IMR-90 (cell line): ENCODE measurements at regions not wholly inside any gene's neighbourhood (a gene's known extent, or its start where the extent isn't known, plus 50 kb on each side); places are given as distances from the start of the nearest gene placed in this dataset.

Experiments used
- ATAC-seq: fragments of 200-7000 bp; cut with Tn5 transposase; 2 replicates; pipeline ENCODE4 v1.9.1; 2020; ENCODE audit warnings: low read depth, mild to moderate bottlenecking, moderate library complexity
- BruUV-seq: library from RNA; stranded (reverse); fragments of 400-500 nt; replicated peaks from 2 replicates; lab custom pipeline; 2021; lab: Mats Ljungman, UMichigan
- CTCF ChIA-PET: fragments of 300-600 bp; formaldehyde crosslinking; extraction: SDS; loops from one replicate; lab custom pipeline; 2021; ENCODE audit warnings: antibody characterized with exemption; lab: Yijun Ruan, JAX
- POLR2A ChIA-PET: fragments of 300-600 bp; sonication (Branson Sonifier 250); formaldehyde crosslinking; loops from one replicate; lab custom pipeline; 2022; ENCODE audit warnings: antibody characterized with exemption; ENCODE audit not compliant: unreplicated experiment; lab: Charles Lee
- DNase-seq: peaks from one replicate; pipeline ENCODE4 v3.0.0; 2013
- H2AFZ ChIP-seq: replicated peaks from 2 replicates; pipeline ENCODE3; 2013; ENCODE audit warnings: low read length, mild to moderate bottlenecking; ENCODE audit not compliant: poor library complexity
- H2AK5ac ChIP-seq: 2 replicates; pipeline ENCODE4 v1.6.1; 2013; ENCODE audit warnings: low read depth, low read length, inconsistent platforms
- H2AK9ac ChIP-seq: replicated peaks from 2 replicates; pipeline ENCODE3; 2013; ENCODE audit warnings: mild to moderate bottlenecking, low read depth, low read length, moderate library complexity; ENCODE audit not compliant: poor library complexity
- H2BK120ac ChIP-seq: 2 replicates; pipeline ENCODE4 v1.6.1; 2013; ENCODE audit warnings: low read depth, low read length, inconsistent platforms
- H2BK15ac ChIP-seq: 3 replicates; pipeline ENCODE4 v1.6.1; 2013; ENCODE audit warnings: low read depth, low read length, inconsistent platforms
- H2BK20ac ChIP-seq: 2 replicates; pipeline ENCODE4 v1.6.1; 2013; ENCODE audit warnings: low read depth, mild to moderate bottlenecking, inconsistent platforms, low read length, moderate library complexity
- H2BK5ac ChIP-seq: 2 replicates; pipeline ENCODE4 v1.6.1; 2013; ENCODE audit warnings: mild to moderate bottlenecking, low read depth, low read length, inconsistent platforms; ENCODE audit not compliant: poor library complexity, severe bottlenecking
- H3K14ac ChIP-seq: replicated peaks from 2 replicates; pipeline ENCODE4 v1.6.1; 2013; ENCODE audit warnings: low read depth, low read length, inconsistent platforms
- H3K18ac ChIP-seq: 2 replicates; pipeline ENCODE4 v1.6.1; 2013; ENCODE audit warnings: low read depth, low read length, control low read depth
- H3K23ac ChIP-seq: 2 replicates; pipeline ENCODE4 v1.6.1; 2013; ENCODE audit warnings: low read depth, low read length, inconsistent platforms
- H3K27ac ChIP-seq: 2 replicates; pipeline ENCODE4 v1.5.1; 2013; ENCODE audit warnings: mild to moderate bottlenecking, control low read depth, low read length; ENCODE audit not compliant: insufficient read depth
- H3K27me3 ChIP-seq: 2 replicates; pipeline ENCODE4 v1.6.1; 2013; ENCODE audit warnings: low read length; ENCODE audit not compliant: control insufficient read depth, insufficient read depth
- H3K36me3 ChIP-seq: 2 replicates; pipeline ENCODE4 v1.6.1; 2013; ENCODE audit warnings: low read length, mixed read lengths; ENCODE audit not compliant: control insufficient read depth, insufficient read depth
- H3K4ac ChIP-seq: 2 replicates; pipeline ENCODE4 v1.6.1; 2013; ENCODE audit warnings: low read depth, low read length, inconsistent platforms
- H3K4me1 ChIP-seq: 2 replicates; pipeline ENCODE4 v1.6.1; 2013; ENCODE audit warnings: low read length, mixed read lengths; ENCODE audit not compliant: control insufficient read depth, insufficient read depth
- H3K4me2 ChIP-seq: 2 replicates; pipeline ENCODE4 v1.6.1; 2013; ENCODE audit warnings: low read depth, mild to moderate bottlenecking, control low read depth, low read length, moderate library complexity
- H3K4me3 ChIP-seq: 2 replicates; pipeline ENCODE4 v1.5.1; 2013; ENCODE audit warnings: low read depth, mild to moderate bottlenecking, control low read depth, low read length, moderate library complexity; ENCODE audit not compliant: insufficient read depth
- H3K56ac ChIP-seq: 2 replicates; pipeline ENCODE4 v1.6.1; 2013; ENCODE audit warnings: low read length, inconsistent platforms; ENCODE audit not compliant: insufficient read depth; ENCODE audit errors: extremely low read depth
- H3K79me1 ChIP-seq, 2 experiments: 2 replicates each; pipeline ENCODE4 v1.6.1; 2013; ENCODE audit warnings: low read length in 2 of 2, inconsistent platforms in 1 of 2, low read depth in 1 of 2
- H3K9ac ChIP-seq: 2 replicates; pipeline ENCODE4 v1.6.1; 2013; ENCODE audit warnings: low read depth, low read length, control low read depth
- H3K9me1 ChIP-seq: 2 replicates; pipeline ENCODE4 v1.6.1; 2013; ENCODE audit warnings: low read length, inconsistent platforms; ENCODE audit not compliant: insufficient read depth
- H3K9me3 ChIP-seq: 2 replicates; pipeline ENCODE4 v1.6.1; 2013; ENCODE audit warnings: low read length; ENCODE audit not compliant: control insufficient read depth, insufficient read depth
- H4K20me1 ChIP-seq: 2 replicates; pipeline ENCODE4 v1.6.1; 2013; ENCODE audit warnings: low read length, inconsistent platforms; ENCODE audit not compliant: insufficient read depth
- H4K5ac ChIP-seq: 2 replicates; pipeline ENCODE4 v1.6.1; 2013; ENCODE audit warnings: mild to moderate bottlenecking, low read depth, low read length, control low read depth
- H4K8ac ChIP-seq, 2 experiments: 2 replicates each; pipeline ENCODE4 v1.6.1; 2013; ENCODE audit warnings: low read depth in 2 of 2, low read length in 2 of 2, control low read depth in 1 of 2, inconsistent platforms in 1 of 2
- H4K91ac ChIP-seq: 2 replicates; pipeline ENCODE4 v1.6.1; 2013; ENCODE audit warnings: low read depth, low read length, inconsistent platforms; ENCODE audit not compliant: insufficient read depth
- BHLHE40 ChIP-seq: fragments of 150-350 bp; IDR thresholded peaks from 2 replicates; pipeline ENCODE4 v1.6.1; 2016; ENCODE audit warnings: mild to moderate bottlenecking, low read depth, low read length
- CEBPB ChIP-seq: IDR thresholded peaks from 2 replicates; pipeline ENCODE4 v1.6.1; 2012; ENCODE audit warnings: low read depth, low read length, improper control_type of control experiment
- CHD1 ChIP-seq: IDR thresholded peaks from 2 replicates; pipeline ENCODE4 v1.6.1; 2012; ENCODE audit warnings: low read depth, low read length, improper control_type of control experiment
- CTCF ChIP-seq: conservative IDR thresholded peaks from 2 replicates; pipeline ENCODE4 v1.5.1; 2012; ENCODE audit warnings: mild to moderate bottlenecking, low read depth, low read length, improper control_type of control experiment
- ELK1 ChIP-seq: fragments of 150-350 bp; IDR thresholded peaks from 2 replicates; pipeline ENCODE4 v1.6.1; 2016; ENCODE audit warnings: low read depth, mild to moderate bottlenecking, low read length, moderate library complexity, borderline replicate concordance
- FOS ChIP-seq: fragments of 150-350 bp; IDR thresholded peaks from 2 replicates; pipeline ENCODE4 v1.6.1; 2016; ENCODE audit warnings: low read depth, low read length
- MAFK ChIP-seq: IDR thresholded peaks from 2 replicates; pipeline ENCODE4 v1.6.1; 2012; ENCODE audit warnings: low read depth, low read length, improper control_type of control experiment
- MAZ ChIP-seq: IDR thresholded peaks from 2 replicates; pipeline ENCODE4 v1.6.1; 2012; ENCODE audit warnings: low read depth, mild to moderate bottlenecking, low read length, improper control_type of control experiment, moderate library complexity, borderline replicate concordance
- MXI1 ChIP-seq: IDR thresholded peaks from 2 replicates; pipeline ENCODE4 v1.6.1; 2012; ENCODE audit warnings: low read depth, mild to moderate bottlenecking, low read length, moderate library complexity, borderline replicate concordance
- NFE2L2 ChIP-seq: fragments of 150-350 bp; IDR thresholded peaks from 2 replicates; pipeline ENCODE4 v1.6.1; 2016; ENCODE audit warnings: low read depth, mild to moderate bottlenecking, low read length
- POLR2A ChIP-seq: IDR thresholded peaks from 2 replicates; pipeline ENCODE4 v1.6.1; 2012; ENCODE audit warnings: mild to moderate bottlenecking, low read depth, low read length
- RAD21 ChIP-seq: IDR thresholded peaks from 2 replicates; pipeline ENCODE4 v1.6.1; 2012; ENCODE audit warnings: low read length, improper control_type of control experiment
- RCOR1 ChIP-seq: IDR thresholded peaks from 2 replicates; pipeline ENCODE4 v1.6.1; 2012; ENCODE audit warnings: mild to moderate bottlenecking, low read length, improper control_type of control experiment; ENCODE audit not compliant: insufficient replicate concordance
- RFX5 ChIP-seq: IDR thresholded peaks from 2 replicates; pipeline ENCODE4 v1.8.0; 2012; ENCODE audit warnings: low read depth, mild to moderate bottlenecking, low read length, moderate library complexity
- SMC3 ChIP-seq: fragments of 150-350 bp; IDR thresholded peaks from 2 replicates; pipeline ENCODE4 v1.6.1; 2016; ENCODE audit warnings: low read depth, mild to moderate bottlenecking, antibody characterized with exemption, low read length, moderate library complexity
- USF2 ChIP-seq: fragments of 150-350 bp; IDR thresholded peaks from 2 replicates; pipeline ENCODE4 v1.6.1; 2017; ENCODE audit warnings: mild to moderate bottlenecking, antibody characterized with exemption, low read length, low read depth
- WGBS, 2 experiments: methylation state at CpG; one replicate each; pipeline versions ENCODE4 v1.1.5 to v1.1.7; 2013; ENCODE audit warnings: missing lambda C conversion rate in 2 of 2; ENCODE audit not compliant: insufficient read length in 1 of 2; ENCODE audit errors: extremely low coverage in 2 of 2; 5-methylcytosine and 5-hydroxymethylcytosine counted together
- dilution Hi-C: fragments of 300-500 bp; cut with HindIII; formaldehyde crosslinking; loops from one replicate; pipeline ENCODE4 v1.14.3; 2018; ENCODE audit warnings: low sequenced_read_pairs; ENCODE audit not compliant: unreplicated experiment
- in situ Hi-C: fragments of 300-500 bp; cut with MboI; formaldehyde crosslinking; loops from 3 replicates; pipeline ENCODE4 v1.14.3; 2019; ENCODE audit warnings: low sequenced_read_pairs, inconsistent platforms, mixed read lengths
- intact Hi-C: fragments of 100-400 bp; cut with micrococcal nuclease; formaldehyde crosslinking; loops from 2 replicates; pipeline ENCODE4 v1.10.0; 2022

- no peak for TF ChIP-seq POLR2A
- TF ChIP-seq NFE2L2: no peak
- no peak for TF ChIP-seq FOS
- no peak for TF ChIP-seq RFX5
- TF ChIP-seq CEBPB: no peak
- no peak for TF ChIP-seq SMC3
- TF ChIP-seq ELK1: no peak
- TF ChIP-seq CTCF: no peak
- no peak for TF ChIP-seq BHLHE40
- no peak for TF ChIP-seq RAD21
- no peak for TF ChIP-seq CHD1
- TF ChIP-seq USF2: no peak
- TF ChIP-seq MXI1: no peak
- TF ChIP-seq RCOR1: no peak
- TF ChIP-seq MAFK: no peak
- TF ChIP-seq MAZ: no peak
- Histone ChIP-seq H4K20me1 (no peaks in the 10 kb centered on the region), H3K18ac (no peak overlapping the region), H3K4me1 (no peaks in the 10 kb centered on the region), H3K9me3 (peaks cover 21% of the 10 kb centered on the region), H2AK5ac (no peak overlapping the region), H4K8ac (no peak overlapping the region), H2AFZ (no peak overlapping the region), H3K79me1 (no peaks in the 10 kb centered on the region), H3K23ac (no peak overlapping the region), H3K36me3 (no peaks in the 10 kb centered on the region), H3K9me1 (no peaks in the 10 kb centered on the region), H3K4ac (no peak overlapping the region), H3K4me3 (no peak overlapping the region), H4K91ac (no peak overlapping the region), H3K27ac (no peak overlapping the region), H3K9ac (no peak overlapping the region), H2BK5ac (no peak overlapping the region), H2BK20ac (no peak overlapping the region), H3K56ac (no peak overlapping the region), H3K27me3 (no peaks in the 10 kb centered on the region), H3K4me2 (no peak overlapping the region), H2BK120ac (no peak overlapping the region), H2BK15ac (no peak overlapping the region), H2AK9ac (no peak overlapping the region), H3K14ac (no peak overlapping the region), H4K5ac (no peak overlapping the region)
- DNase-seq (no peak), ATAC-seq (no peak)
- in situ Hi-C loops: no loop called here
- POLR2A ChIA-PET: no interaction called here
- dilution Hi-C loops: no loop called here
- intact Hi-C loops: no loop called here
- CTCF ChIA-PET: interaction anchor here (0.5 kb wide), 1 partner anchor 333 kb away, joined by 3 read pairs; no protein-coding TSS in a partner anchor
- no TSS peak for BruUV-seq
- WGBS, 2 experiments: 100% methylated on average over 1 of the region's 1 CpG; no CpG with 5 or more reads in 1 of the 2 experiments
Observed at GRCh38 chr14:39733741-39734140, 301.5 kb upstream of the FBXO33 start.
